ENCODE measurements at regions not wholly inside any gene's neighbourhood (a gene's known extent, or its start where the extent isn't known, plus 50 kb on each side); places are given as distances from the start of the nearest gene placed in this dataset.
"Not testable (repeated sequence)": the region's sequence is repeated elsewhere in the genome, so short reads cannot be mapped to it uniquely, and the experiment has no call there.

DNA sequence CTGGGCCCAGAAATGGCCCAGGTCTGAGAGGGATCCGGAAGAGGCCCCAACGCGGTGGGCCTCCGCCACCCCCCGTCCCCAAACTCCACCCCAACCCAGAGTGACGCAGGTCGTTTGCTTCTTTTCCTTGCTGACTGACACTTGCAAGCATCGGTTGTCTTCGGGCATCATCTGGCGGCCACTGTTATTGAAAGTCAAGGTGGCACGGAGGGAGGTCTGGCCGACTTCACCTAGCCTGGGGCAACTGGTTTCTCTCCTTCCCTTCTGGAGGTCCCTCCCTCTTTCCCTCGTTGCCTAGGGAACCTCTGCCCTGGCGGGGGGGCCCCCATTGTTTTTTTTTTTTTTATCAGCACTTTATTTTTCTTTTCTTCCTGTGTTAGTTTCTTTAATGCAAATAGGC lies 241.8 kb downstream of the ALG10 start:
- H3K4me1 ChIP-seq (ENCODE audit: control insufficient read depth, insufficient read depth, low read length, unreplicated experiment), result no peaks in the 10 kb centered on the region

GRCh38 chr12:34273703-34274102 lies 251.4 kb downstream of the ALG10 start:
- H3K4me1 ChIP-seq (ENCODE audit: control insufficient read depth, insufficient read depth, low read length, unreplicated experiment); H2AFZ ChIP-seq (ENCODE audit: low read length, unreplicated experiment); H3K79me2 ChIP-seq (ENCODE audit: control insufficient read depth, insufficient read depth, low read length, unreplicated experiment); H3K4me3 ChIP-seq (ENCODE audit: low read depth, low read length); H3K36me3 ChIP-seq (ENCODE audit: insufficient read depth, low read length); H3K27ac ChIP-seq (ENCODE audit: low read depth, low read length); H3K27me3 ChIP-seq (ENCODE audit: insufficient read depth, low read length): not testable (repeated sequence)

More for the DNA sequence above, 241.8 kb downstream of the ALG10 start:
- H3K4me3 ChIP-seq (ENCODE audit: low read depth, low read length), result no peak overlapping the region
- no peaks in the 10 kb centered on the region for H3K79me2 ChIP-seq (ENCODE audit: control insufficient read depth, insufficient read depth, low read length, unreplicated experiment)
- H3K27me3 ChIP-seq (ENCODE audit: insufficient read depth, low read length), result no peaks in the 10 kb centered on the region
- H3K36me3 ChIP-seq (ENCODE audit: insufficient read depth, low read length), result no peaks in the 10 kb centered on the region
- no peak overlapping the region for H2AFZ ChIP-seq (ENCODE audit: low read length, unreplicated experiment)
- no peak overlapping the region for H3K27ac ChIP-seq (ENCODE audit: low read depth, low read length)

DNA sequence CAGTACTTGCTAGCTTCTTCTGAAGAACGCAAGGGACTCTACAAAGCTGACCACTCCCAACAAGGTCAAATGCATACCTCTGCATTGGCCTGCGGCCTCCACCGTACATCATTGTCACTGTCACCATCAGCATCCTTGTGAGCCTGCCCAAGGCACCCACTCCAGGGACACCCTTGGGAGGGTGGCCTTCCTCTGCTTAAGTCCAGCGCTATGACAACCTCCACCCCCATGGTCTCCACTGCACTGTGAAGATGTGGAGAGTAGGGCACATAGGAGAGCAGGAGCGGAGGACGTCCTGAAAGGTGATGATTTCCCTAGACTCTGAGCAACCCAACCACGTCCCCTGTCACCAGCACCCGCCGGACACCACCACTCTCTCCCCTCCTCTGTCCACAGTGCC lies 252.8 kb downstream of the ALG10 start:
- Histone ChIP-seq H3K36me3 (ENCODE audit: insufficient read depth, low read length) (no peaks in the 10 kb centered on the region), H3K27me3 (ENCODE audit: insufficient read depth, low read length) (no peaks in the 10 kb centered on the region), H3K27ac (ENCODE audit: low read depth, low read length) (no peak overlapping the region), H3K4me3 (ENCODE audit: low read depth, low read length) (no peak overlapping the region), H2AFZ (ENCODE audit: low read length, unreplicated experiment) (no peak overlapping the region), H3K79me2 (ENCODE audit: control insufficient read depth, insufficient read depth, low read length, unreplicated experiment) (no peaks in the 10 kb centered on the region), H3K4me1 (ENCODE audit: control insufficient read depth, insufficient read depth, low read length, unreplicated experiment) (no peaks in the 10 kb centered on the region)

DNA sequence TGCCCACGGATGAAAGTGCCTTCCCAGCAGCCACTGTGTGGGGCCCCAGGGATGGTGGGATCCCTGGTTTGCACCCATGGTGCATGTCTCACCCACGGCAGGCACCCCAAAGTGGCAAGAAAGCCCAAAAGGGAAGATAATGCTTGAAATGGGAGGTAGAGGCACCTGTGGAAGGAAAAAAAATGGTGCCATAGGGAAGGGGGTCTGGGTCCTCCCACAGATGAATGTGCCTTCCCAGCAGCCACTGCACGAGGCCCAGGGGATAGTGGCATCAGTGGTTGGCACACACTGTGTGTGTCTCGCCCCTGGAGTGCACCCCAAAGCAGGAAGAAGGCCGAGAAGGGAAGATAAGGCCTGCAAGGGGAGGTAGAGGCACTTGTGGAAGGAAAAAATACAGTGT lies 264.2 kb downstream of the ALG10 start:
- Histone ChIP-seq H3K79me2 (ENCODE audit: control insufficient read depth, insufficient read depth, low read length, unreplicated experiment) (no peaks in the 10 kb centered on the region), H2AFZ (ENCODE audit: low read length, unreplicated experiment) (no peak overlapping the region), H3K4me3 (ENCODE audit: low read depth, low read length) (no peak overlapping the region), H3K27me3 (ENCODE audit: insufficient read depth, low read length) (no peaks in the 10 kb centered on the region), H3K36me3 (ENCODE audit: insufficient read depth, low read length) (no peaks in the 10 kb centered on the region), H3K27ac (ENCODE audit: low read depth, low read length) (no peak overlapping the region), H3K4me1 (ENCODE audit: control insufficient read depth, insufficient read depth, low read length, unreplicated experiment) (no peaks in the 10 kb centered on the region)

- no peaks in the 10 kb centered on the region for H3K79me2 ChIP-seq (ENCODE audit: control insufficient read depth, insufficient read depth, low read length, unreplicated experiment)
- H2AFZ ChIP-seq (ENCODE audit: low read length, unreplicated experiment), result no peak overlapping the region
- H3K4me3 ChIP-seq (ENCODE audit: low read depth, low read length), result no peak overlapping the region
- no peak overlapping the region for H3K27ac ChIP-seq (ENCODE audit: low read depth, low read length)
- no peaks in the 10 kb centered on the region for H3K36me3 ChIP-seq (ENCODE audit: insufficient read depth, low read length)
- no peaks in the 10 kb centered on the region for H3K4me1 ChIP-seq (ENCODE audit: control insufficient read depth, insufficient read depth, low read length, unreplicated experiment)
- H3K27me3 ChIP-seq (ENCODE audit: insufficient read depth, low read length), result no peaks in the 10 kb centered on the region
These were observed 264.6 kb downstream of the ALG10 start for GRCh38 chr12:34286934-34287333.

DNA sequence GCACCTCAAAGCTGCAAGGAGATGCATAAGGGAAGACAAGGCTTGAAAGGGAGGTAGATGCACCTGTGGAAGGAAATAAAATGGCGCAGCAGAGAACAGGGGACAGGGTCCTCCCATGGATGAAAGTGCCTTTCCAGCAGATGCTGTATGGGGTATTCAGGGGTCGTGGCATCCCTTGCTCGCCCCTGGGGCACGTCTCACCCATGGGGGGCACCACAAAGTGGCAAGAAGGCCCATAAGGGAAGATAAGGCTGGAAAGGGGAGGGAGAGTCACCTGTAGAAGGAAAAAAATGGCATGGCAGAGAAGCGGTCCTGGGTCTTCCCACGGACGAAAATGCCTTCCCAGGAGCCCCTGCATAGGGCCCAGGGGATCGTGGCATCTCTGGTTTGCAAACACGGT lies 265.1 kb downstream of the ALG10 start:
- Histone ChIP-seq H3K27me3 (ENCODE audit: insufficient read depth, low read length) (no peaks in the 10 kb centered on the region), H2AFZ (ENCODE audit: low read length, unreplicated experiment) (no peak overlapping the region), H3K4me1 (ENCODE audit: control insufficient read depth, insufficient read depth, low read length, unreplicated experiment) (no peaks in the 10 kb centered on the region), H3K79me2 (ENCODE audit: control insufficient read depth, insufficient read depth, low read length, unreplicated experiment) (no peaks in the 10 kb centered on the region), H3K36me3 (ENCODE audit: insufficient read depth, low read length) (no peaks in the 10 kb centered on the region), H3K27ac (ENCODE audit: low read depth, low read length) (no peak overlapping the region), H3K4me3 (ENCODE audit: low read depth, low read length) (no peak overlapping the region)

DNA sequence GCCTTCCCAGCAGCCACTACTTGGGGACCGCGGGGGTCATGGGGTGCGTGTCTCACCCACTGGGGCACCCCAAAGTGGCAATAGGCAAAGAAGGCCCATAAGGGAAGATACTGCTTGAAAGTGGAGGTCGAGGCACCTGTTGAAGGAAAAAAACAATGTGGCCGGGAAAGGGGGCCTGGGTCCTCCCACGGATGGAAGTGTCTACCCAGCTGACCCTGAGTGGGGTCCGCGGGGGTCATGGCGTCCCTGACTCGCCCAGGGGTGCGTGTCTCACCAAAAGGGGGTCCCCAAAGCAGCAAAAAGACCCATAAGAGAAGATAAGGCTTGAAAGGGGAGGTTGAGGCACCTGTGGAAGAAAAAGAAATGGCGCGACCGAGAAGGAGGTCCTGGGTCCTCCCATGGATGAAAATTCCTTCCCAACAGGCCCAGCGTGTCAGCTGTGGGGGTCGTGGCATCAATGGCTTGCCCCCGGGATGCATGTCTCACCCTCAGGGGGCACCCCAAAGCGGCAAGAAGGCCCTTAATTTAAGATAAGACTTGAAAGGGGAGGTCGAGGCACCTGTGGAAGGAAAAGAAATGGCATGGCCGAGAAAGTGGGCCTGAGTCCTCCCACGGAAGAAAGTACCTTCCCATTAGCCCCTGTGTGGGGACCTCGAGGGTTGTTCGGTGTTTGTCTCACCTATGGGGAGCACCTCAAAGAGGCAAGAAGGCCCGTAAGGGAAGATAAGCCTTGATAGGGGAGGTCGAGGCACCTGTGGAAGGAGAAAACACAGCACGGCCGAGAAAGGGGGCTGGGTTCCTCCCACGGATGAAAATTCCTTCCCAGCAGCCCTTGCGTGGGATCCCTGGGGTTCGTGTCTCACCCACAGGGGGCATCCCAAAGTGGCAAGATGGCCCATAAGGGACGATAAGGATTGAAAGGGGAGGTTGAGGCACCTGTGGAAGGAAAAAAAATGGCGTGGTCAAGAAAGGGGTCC lies 266.0 kb downstream of the ALG10 start:
- Histone ChIP-seq H3K27me3 (ENCODE audit: insufficient read depth, low read length) (no peaks in the 10 kb centered on the region), H3K4me3 (ENCODE audit: low read depth, low read length) (no peak overlapping the region), H3K36me3 (ENCODE audit: insufficient read depth, low read length) (no peaks in the 10 kb centered on the region), H3K79me2 (ENCODE audit: control insufficient read depth, insufficient read depth, low read length, unreplicated experiment) (no peaks in the 10 kb centered on the region), H3K27ac (ENCODE audit: low read depth, low read length) (no peak overlapping the region), H2AFZ (ENCODE audit: low read length, unreplicated experiment) (no peak overlapping the region), H3K4me1 (ENCODE audit: control insufficient read depth, insufficient read depth, low read length, unreplicated experiment) (no peaks in the 10 kb centered on the region)

- no peak overlapping the region for H3K4me3 ChIP-seq (ENCODE audit: low read depth, low read length)
- no peaks in the 10 kb centered on the region for H3K4me1 ChIP-seq (ENCODE audit: control insufficient read depth, insufficient read depth, low read length, unreplicated experiment)
- H3K27ac ChIP-seq (ENCODE audit: low read depth, low read length), result no peak overlapping the region
- no peak overlapping the region for H2AFZ ChIP-seq (ENCODE audit: low read length, unreplicated experiment)
- no peaks in the 10 kb centered on the region for H3K27me3 ChIP-seq (ENCODE audit: insufficient read depth, low read length)
- no peaks in the 10 kb centered on the region for H3K79me2 ChIP-seq (ENCODE audit: control insufficient read depth, insufficient read depth, low read length, unreplicated experiment)
- H3K36me3 ChIP-seq (ENCODE audit: insufficient read depth, low read length), result no peaks in the 10 kb centered on the region
These were observed 266.7 kb downstream of the ALG10 start for GRCh38 chr12:34288963-34289345.

- Histone ChIP-seq H3K36me3 (ENCODE audit: insufficient read depth, low read length) (no peaks in the 10 kb centered on the region), H3K4me1 (ENCODE audit: control insufficient read depth, insufficient read depth, low read length, unreplicated experiment) (no peaks in the 10 kb centered on the region), H2AFZ (ENCODE audit: low read length, unreplicated experiment) (no peak overlapping the region), H3K27ac (ENCODE audit: low read depth, low read length) (no peak overlapping the region), H3K27me3 (ENCODE audit: insufficient read depth, low read length) (no peaks in the 10 kb centered on the region), H3K4me3 (ENCODE audit: low read depth, low read length) (no peak overlapping the region), H3K79me2 (ENCODE audit: control insufficient read depth, insufficient read depth, low read length, unreplicated experiment) (no peaks in the 10 kb centered on the region)
These were observed 267.4 kb downstream of the ALG10 start for GRCh38 chr12:34289431-34290380.

GRCh38 chr12:34290381-34290995 lies 268.2 kb downstream of the ALG10 start:
- Histone ChIP-seq H3K79me2 (ENCODE audit: control insufficient read depth, insufficient read depth, low read length, unreplicated experiment) (no peaks in the 10 kb centered on the region), H3K4me1 (ENCODE audit: control insufficient read depth, insufficient read depth, low read length, unreplicated experiment) (no peaks in the 10 kb centered on the region), H3K36me3 (ENCODE audit: insufficient read depth, low read length) (no peaks in the 10 kb centered on the region), H2AFZ (ENCODE audit: low read length, unreplicated experiment) (no peak overlapping the region), H3K27me3 (ENCODE audit: insufficient read depth, low read length) (no peaks in the 10 kb centered on the region), H3K27ac (ENCODE audit: low read depth, low read length) (no peak overlapping the region), H3K4me3 (ENCODE audit: low read depth, low read length) (no peak overlapping the region)

Measured in ACC112 (cell line).